ACC112 (cell line): ENCODE measurements at regions not wholly inside any gene's neighbourhood (a gene's known extent, or its start where the extent isn't known, plus 50 kb on each side); places are given as distances from the start of the nearest gene placed in this dataset.

Source experiments
- H2AFZ ChIP-seq: fragments of 200-600 bp; sonication (generic); one replicate; pipeline ENCODE4 v1.6.0; 2017; ENCODE audit warnings: antibody characterized with exemption, low read length; ENCODE audit not compliant: unreplicated experiment
- H3K27ac ChIP-seq: fragments of 200-600 bp; sonication (generic); 2 replicates; pipeline ENCODE4 v1.5.1; 2014; ENCODE audit warnings: low read depth, mild to moderate bottlenecking, antibody characterized with exemption, low read length, moderate library complexity
- H3K27me3 ChIP-seq: fragments of 200-600 bp; sonication (generic); 2 replicates; pipeline ENCODE4 v1.6.1; 2014; ENCODE audit warnings: mild to moderate bottlenecking, antibody characterized with exemption, low read length, moderate library complexity, mixed read lengths; ENCODE audit not compliant: insufficient read depth
- H3K36me3 ChIP-seq: fragments of 200-600 bp; sonication (generic); 2 replicates; pipeline ENCODE4 v1.6.1; 2016; ENCODE audit warnings: mild to moderate bottlenecking, antibody characterized with exemption, low read length, moderate library complexity, mixed read lengths; ENCODE audit not compliant: insufficient read depth
- H3K4me1 ChIP-seq: fragments of 200-600 bp; sonication (generic); one replicate; pipeline ENCODE4 v1.6.1; 2016; ENCODE audit warnings: low read length, mixed read lengths; ENCODE audit not compliant: insufficient read depth, unreplicated experiment, control insufficient read depth
- H3K4me3 ChIP-seq: fragments of 200-600 bp; sonication (generic); 2 replicates; pipeline ENCODE4 v1.5.1; 2014; ENCODE audit warnings: mild to moderate bottlenecking, low read depth, low read length
- H3K79me2 ChIP-seq: fragments of 200-600 bp; sonication (generic); one replicate; pipeline ENCODE4 v1.6.0; 2016; ENCODE audit warnings: low read length; ENCODE audit not compliant: control insufficient read depth, unreplicated experiment, insufficient read depth

DNA sequence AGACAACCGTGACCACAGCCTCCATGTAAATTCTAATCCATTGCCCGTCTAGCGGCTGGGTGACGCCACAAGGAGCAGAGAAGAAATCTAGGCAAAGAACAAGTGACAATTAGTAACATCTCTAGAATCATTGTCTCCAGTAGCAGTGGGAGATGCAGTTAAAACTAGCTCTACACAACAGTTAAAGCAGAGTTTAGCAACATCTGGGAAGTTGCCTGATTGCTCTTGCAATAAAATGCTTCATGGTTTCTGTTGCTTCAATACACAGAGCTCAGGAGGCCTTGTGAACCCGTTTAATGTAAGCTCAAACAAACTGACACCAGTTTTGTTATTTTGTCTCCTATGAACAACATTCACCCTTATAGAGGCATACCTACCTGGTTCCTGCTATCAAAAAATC is 369.8 kb upstream of the PDE4D start:
- Histone ChIP-seq H3K79me2 (no peaks in the 10 kb centered on the region), H3K27me3 (no peaks in the 10 kb centered on the region), H3K36me3 (no peaks in the 10 kb centered on the region), H3K4me1 (no peaks in the 10 kb centered on the region), H2AFZ (no peak overlapping the region), H3K4me3 (no peak overlapping the region), H3K27ac (no peak overlapping the region)

DNA sequence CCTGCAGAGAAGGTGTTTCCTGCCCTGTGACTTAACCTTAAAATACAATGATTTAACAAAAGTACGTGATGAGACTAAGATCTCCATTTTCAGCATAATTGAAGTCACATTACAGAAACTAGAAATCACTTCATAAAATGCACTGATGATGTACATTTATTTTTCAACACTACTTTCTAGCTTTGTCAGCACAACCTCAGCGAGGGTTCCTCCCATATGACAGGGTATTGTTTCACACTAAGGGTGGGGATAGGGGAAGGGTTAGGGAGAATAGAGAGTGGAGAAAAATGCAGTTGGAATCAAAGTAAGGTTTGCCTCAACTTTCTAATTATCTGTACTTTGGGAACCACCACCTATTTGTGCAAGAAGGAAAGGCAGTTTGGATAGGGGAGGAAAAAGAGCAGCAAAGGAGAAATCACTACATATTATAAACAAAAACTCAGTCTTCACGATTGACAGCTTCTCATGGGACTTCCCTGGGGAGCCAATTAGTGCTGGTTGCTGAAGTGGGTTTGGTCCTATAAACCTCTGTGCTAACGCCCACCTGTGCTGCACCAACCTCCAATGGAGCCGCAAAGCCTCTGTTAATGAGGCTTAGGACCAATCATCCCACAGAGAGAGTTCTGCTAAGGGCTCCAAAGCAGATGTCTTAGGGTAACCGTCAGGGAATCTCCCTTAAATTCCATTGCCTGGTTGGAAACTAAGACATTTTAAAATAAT is 369.2 kb upstream of the PDE4D start:
- Histone ChIP-seq H3K4me1 (no peaks in the 10 kb centered on the region), H3K79me2 (no peaks in the 10 kb centered on the region), H3K36me3 (no peaks in the 10 kb centered on the region), H3K4me3 (no peak overlapping the region), H3K27me3 (no peaks in the 10 kb centered on the region), H2AFZ (no peak overlapping the region), H3K27ac (no peak overlapping the region)

DNA sequence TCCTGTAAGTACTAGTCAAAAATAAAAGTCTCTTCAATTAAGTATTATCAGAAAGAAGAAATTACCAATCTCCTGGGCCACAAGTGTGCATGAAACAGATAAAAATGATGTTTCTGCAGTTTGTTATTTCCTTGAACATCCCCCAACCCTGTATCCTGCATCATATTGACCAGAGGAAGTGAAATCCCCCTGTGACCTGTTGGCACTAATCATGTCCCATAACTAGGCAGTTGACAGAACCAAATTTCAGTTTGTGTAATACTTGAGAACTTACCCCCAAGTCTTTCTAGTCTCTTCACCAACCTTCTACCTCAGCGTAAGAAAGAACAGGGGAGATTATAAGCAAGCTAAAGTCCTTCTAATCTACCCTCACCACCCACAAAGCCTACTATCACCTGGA is 368.2 kb upstream of the PDE4D start:
- no peaks in the 10 kb centered on the region for H3K27me3 ChIP-seq
- no peak overlapping the region for H3K4me3 ChIP-seq
- no peaks in the 10 kb centered on the region for H3K79me2 ChIP-seq
- no peak overlapping the region for H3K27ac ChIP-seq
- H3K4me1 ChIP-seq, result no peaks in the 10 kb centered on the region
- H2AFZ ChIP-seq, result no peak overlapping the region
- H3K36me3 ChIP-seq, result no peaks in the 10 kb centered on the region

DNA sequence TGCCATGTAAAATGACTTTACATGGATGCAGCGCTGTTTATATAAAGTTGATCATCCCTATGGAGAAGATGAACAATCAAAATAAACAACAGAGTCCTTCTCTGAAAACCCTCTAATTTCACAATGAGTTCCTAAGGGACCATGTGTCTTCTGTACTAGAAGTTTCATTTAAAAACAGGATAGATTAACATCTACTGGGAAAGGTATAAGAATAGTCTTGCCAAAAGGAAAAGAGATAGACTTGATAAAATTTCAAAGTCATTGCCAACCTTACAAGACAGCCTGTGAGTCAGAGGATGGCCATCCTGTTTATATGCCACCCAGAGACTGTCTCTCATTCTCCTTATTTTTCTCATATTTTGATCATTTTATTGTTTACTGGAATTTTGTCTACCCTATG is 367.1 kb upstream of the PDE4D start:
- H3K4me1 ChIP-seq, result no peaks in the 10 kb centered on the region
- H2AFZ ChIP-seq, result no peak overlapping the region
- no peaks in the 10 kb centered on the region for H3K27me3 ChIP-seq
- no peak overlapping the region for H3K4me3 ChIP-seq
- H3K79me2 ChIP-seq, result no peaks in the 10 kb centered on the region
- H3K27ac ChIP-seq, result no peak overlapping the region
- no peaks in the 10 kb centered on the region for H3K36me3 ChIP-seq

DNA sequence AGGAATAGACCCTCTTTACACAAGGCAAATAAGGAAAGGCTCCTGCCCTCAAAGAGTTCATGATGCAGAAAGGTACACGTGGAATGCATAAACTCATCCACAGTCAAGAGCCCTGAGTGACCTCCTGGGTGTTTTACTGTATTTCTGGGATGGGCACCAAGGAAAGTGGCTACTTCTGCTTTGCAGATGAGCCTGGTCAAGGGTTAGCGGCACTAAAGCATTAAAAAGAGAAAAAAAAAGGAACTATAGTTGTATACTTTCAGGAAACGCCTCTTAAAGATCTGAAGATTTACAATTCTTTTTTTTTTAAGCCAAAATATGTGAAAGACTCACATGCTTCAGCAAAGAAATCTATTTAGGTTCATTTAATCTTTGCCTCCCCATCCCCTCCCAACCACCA is 366.2 kb upstream of the PDE4D start:
- no peaks in the 10 kb centered on the region for H3K79me2 ChIP-seq
- H3K27me3 ChIP-seq, result no peaks in the 10 kb centered on the region
- H3K36me3 ChIP-seq, result no peaks in the 10 kb centered on the region
- no peak overlapping the region for H3K4me3 ChIP-seq
- H3K27ac ChIP-seq, result no peak overlapping the region
- no peak overlapping the region for H2AFZ ChIP-seq
- no peaks in the 10 kb centered on the region for H3K4me1 ChIP-seq

DNA sequence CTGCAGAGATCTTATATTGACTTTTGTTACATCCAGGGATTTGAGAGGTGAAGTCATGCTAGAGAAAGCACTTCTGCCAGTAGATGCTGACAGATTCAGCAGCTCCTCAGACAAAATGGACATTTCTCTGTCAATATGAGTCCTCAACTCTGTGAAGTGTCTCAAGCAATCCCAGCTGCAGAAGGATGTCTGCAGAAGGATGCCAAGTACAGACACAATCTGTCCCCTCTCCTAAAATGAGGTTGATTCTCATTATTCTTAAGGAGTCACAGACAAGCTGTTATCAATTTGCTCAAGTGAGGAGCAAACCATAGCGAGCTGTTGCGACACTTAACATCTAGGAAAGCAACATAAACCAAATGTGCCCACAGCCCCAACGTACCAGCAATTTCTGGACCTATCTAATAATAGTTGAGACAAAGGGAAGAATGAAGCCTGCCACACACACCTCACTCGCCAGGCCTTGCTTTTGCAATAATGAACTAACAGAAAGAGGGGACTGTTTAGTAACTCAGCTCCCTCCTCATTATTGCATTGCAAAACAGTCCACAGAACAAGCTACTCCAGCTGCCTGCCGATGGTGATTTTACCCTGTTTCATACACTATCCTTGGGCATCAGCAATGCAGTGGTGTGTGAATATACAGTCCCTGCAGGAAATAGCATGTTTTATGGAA is 364.2 kb upstream of the PDE4D start:
- Histone ChIP-seq H3K79me2 (no peaks in the 10 kb centered on the region), H3K27ac (no peak overlapping the region), H3K27me3 (no peaks in the 10 kb centered on the region), H3K36me3 (no peaks in the 10 kb centered on the region), H2AFZ (no peak overlapping the region), H3K4me3 (no peak overlapping the region), H3K4me1 (no peaks in the 10 kb centered on the region)

DNA sequence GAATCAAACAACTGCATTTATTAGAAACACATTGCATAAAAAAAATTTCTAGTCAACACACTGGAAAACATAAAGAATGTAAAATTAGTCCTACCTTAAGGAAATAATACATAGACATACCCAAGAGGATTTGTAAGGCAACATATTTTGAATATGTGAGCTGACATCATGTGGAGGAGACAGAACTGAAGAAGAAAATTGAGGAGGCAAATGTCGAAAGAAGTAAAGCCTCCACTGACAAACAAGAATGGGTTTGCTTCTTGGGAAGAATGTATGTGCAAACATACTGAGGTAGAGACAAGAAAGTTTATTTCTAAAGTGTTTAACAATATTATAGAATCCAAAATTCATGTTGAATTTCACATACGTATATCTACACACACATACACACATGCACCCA is 363.0 kb upstream of the PDE4D start:
- Histone ChIP-seq H3K27me3 (no peaks in the 10 kb centered on the region), H3K36me3 (no peaks in the 10 kb centered on the region), H3K4me1 (no peaks in the 10 kb centered on the region)

DNA sequence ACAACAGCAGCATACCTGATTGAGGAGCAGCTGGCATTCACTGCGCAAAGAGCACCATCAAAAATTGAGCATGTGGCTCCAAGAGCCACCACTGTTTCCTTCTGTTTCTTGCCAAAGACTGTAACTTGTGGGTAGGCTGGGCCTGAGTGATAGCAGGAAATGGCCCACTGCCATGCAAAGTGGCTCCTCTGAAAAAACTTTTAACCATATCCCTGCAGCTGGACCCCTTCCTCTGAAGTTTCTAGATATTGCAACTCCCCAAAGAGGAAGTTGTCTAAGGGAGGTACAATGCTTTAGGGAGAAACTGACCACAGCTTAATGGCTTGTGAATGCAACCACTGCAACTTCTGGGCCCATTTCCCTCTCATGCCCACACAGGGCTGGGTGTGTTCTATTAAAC is 355.4 kb upstream of the PDE4D start:
- H3K27me3 ChIP-seq, result no peaks in the 10 kb centered on the region
- H3K4me1 ChIP-seq, result no peaks in the 10 kb centered on the region
- H3K4me3 ChIP-seq, result no peak overlapping the region
- no peaks in the 10 kb centered on the region for H3K36me3 ChIP-seq
- no peaks in the 10 kb centered on the region for H3K79me2 ChIP-seq
- H3K27ac ChIP-seq, result no peak overlapping the region
- no peak overlapping the region for H2AFZ ChIP-seq

More for the DNA sequence above, 363.0 kb upstream of the PDE4D start:
- H2AFZ ChIP-seq, result no peak overlapping the region
- no peak overlapping the region for H3K27ac ChIP-seq
- H3K4me3 ChIP-seq, result no peak overlapping the region
- no peaks in the 10 kb centered on the region for H3K79me2 ChIP-seq

DNA sequence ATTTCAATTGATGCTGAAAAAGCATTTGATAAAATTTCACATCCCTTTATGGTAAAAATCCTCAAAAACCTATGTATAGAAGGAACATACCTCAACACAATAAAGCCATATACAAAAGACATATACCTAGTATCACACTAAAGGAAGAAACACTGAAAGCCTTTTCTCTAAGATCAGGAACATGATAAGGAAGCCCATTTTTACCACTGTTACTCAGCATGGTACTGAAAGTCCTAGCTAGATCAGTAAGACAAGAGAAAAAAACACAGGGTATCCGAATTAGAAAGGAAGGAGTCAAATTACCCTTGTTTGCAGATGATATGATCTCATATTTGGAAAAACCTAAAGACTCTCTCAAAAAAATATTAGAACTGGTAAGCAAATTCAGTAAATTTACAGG is 350.2 kb upstream of the PDE4D start:
- Histone ChIP-seq H3K36me3 (no peaks in the 10 kb centered on the region), H3K4me3 (no peak overlapping the region), H2AFZ (no peak overlapping the region), H3K27ac (no peak overlapping the region), H3K79me2 (no peaks in the 10 kb centered on the region), H3K4me1 (no peaks in the 10 kb centered on the region), H3K27me3 (no peaks in the 10 kb centered on the region)

DNA sequence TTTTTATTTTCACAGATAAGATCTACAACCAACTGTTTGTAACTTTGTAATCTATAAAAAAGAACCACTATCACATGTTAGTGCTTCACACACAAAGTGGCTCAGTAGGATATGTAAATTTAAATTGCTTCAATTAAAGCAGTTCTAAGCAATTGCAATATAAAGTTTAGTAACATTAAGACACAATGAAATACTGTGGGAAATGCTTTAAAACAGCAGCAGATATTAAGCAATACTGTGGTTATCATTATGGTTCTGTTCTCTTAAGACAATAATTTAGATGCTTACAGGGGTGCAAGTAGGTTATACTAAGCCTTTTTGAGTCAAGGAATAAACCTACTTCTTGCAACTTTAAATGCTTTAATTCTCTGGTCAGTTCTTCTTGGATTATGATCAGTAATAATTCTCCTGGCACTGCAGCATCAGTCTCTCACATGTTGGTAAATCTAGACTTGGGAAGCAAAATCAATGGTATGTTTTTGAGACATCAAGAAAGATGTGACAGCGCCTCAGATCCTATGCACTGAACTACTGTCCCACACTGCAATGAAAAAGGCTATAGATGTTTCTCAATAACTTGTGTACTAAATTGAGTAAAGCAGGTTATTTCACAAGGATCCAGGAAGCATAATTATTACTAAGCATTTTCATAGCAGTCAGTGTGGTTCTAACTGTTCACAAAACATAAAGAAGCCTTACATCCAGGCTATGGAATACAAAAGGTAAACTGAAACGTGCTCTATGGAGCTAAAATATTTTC is 338.7 kb upstream of the PDE4D start:
- Histone ChIP-seq H3K27me3 (no peaks in the 10 kb centered on the region), H3K4me1 (no peaks in the 10 kb centered on the region), H3K4me3 (no peak overlapping the region), H3K36me3 (no peaks in the 10 kb centered on the region), H2AFZ (no peak overlapping the region), H3K79me2 (no peaks in the 10 kb centered on the region), H3K27ac (no peak overlapping the region)

DNA sequence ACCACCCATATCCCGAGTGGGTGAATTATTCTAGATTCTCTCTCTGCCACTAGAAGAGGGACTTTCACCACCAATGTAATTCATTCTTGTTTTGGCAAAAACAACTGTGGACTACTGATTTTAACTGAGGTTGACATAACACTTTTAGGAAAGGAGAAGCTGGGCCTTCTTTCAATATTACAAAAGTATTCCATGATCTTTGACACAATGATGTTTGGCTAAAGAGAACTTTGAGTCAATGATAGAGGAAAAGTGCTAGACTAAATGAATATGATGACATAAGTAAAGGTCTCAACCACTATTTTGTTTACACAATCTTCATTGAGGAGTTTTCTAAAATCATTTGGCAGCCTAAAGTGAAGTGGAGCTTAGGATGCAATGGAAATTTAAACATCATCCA is 336.9 kb upstream of the PDE4D start:
- no peaks in the 10 kb centered on the region for H3K79me2 ChIP-seq
- H3K36me3 ChIP-seq, result no peaks in the 10 kb centered on the region
- H2AFZ ChIP-seq, result no peak overlapping the region
- no peaks in the 10 kb centered on the region for H3K27me3 ChIP-seq
- H3K4me3 ChIP-seq, result no peak overlapping the region
- H3K4me1 ChIP-seq, result no peaks in the 10 kb centered on the region
- no peak overlapping the region for H3K27ac ChIP-seq
